DND-41 (cell line): ENCODE measurements at regions not wholly inside any gene's neighbourhood (a gene's known extent, or its start where the extent isn't known, plus 50 kb on each side); places are given as distances from the start of the nearest gene placed in this dataset.

Experiments used
- ATAC-seq: fragments of 200-7000 bp; cut with Tn5 transposase; 3 replicates; pipeline ENCODE4 v1.9.1; 2021; ENCODE audit warnings: low read depth; ENCODE audit not compliant: insufficient read depth
- DNase-seq: peaks from one replicate; pipeline ENCODE4 v3.0.0-alpha.2; 2020
- H2AFZ ChIP-seq: 2 replicates; pipeline ENCODE4 v1.6.0; 2012; ENCODE audit warnings: low read depth, low read length
- H3K27ac ChIP-seq: 2 replicates; pipeline ENCODE4 v1.5.1; 2012; ENCODE audit warnings: low read length, inconsistent platforms
- H3K27me3 ChIP-seq: fragments of 200-600 bp; sonication (generic); 2 replicates; pipeline ENCODE4 v1.6.0; 2012; ENCODE audit warnings: low read length, mild to moderate bottlenecking, inconsistent platforms; ENCODE audit not compliant: insufficient read depth, poor library complexity
- H3K36me3 ChIP-seq: 2 replicates; pipeline ENCODE4 v1.5.1; 2012; ENCODE audit warnings: low read length, inconsistent platforms; ENCODE audit not compliant: insufficient read depth
- H3K4me1 ChIP-seq: 2 replicates; pipeline ENCODE4 v1.5.1; 2012; ENCODE audit warnings: mild to moderate bottlenecking, low read length; ENCODE audit not compliant: insufficient read depth
- H3K4me2 ChIP-seq: 2 replicates; pipeline ENCODE4 v1.6.0; 2012; ENCODE audit warnings: mild to moderate bottlenecking, moderate library complexity, low read length, inconsistent platforms; ENCODE audit not compliant: insufficient read depth
- H3K4me3 ChIP-seq, 2 experiments: fragments of 200-600 bp in 1 of 2; shearing (Covaris generic) in 1 of 2; 2 replicates each; pipeline ENCODE4 v1.5.1; 2012 to 2016; ENCODE audit warnings: inconsistent platforms in 2 of 2, low read length in 2 of 2, mild to moderate bottlenecking in 2 of 2, low read depth in 1 of 2, moderate library complexity in 1 of 2
- H3K79me2 ChIP-seq: 2 replicates; pipeline ENCODE4 v1.6.0; 2012; ENCODE audit warnings: low read length, inconsistent platforms; ENCODE audit not compliant: insufficient read depth
- H3K9ac ChIP-seq: 2 replicates; pipeline ENCODE4 v1.6.0; 2012; ENCODE audit warnings: low read depth, mild to moderate bottlenecking, inconsistent platforms, low read length, moderate library complexity
- H3K9me3 ChIP-seq: 2 replicates; pipeline ENCODE4 v1.5.1; 2012; ENCODE audit warnings: low read length, moderate library complexity, mild to moderate bottlenecking, inconsistent platforms; ENCODE audit not compliant: insufficient read depth, severe bottlenecking
- H4K20me1 ChIP-seq: 2 replicates; pipeline ENCODE4 v1.6.0; 2012; ENCODE audit warnings: low read length; ENCODE audit not compliant: insufficient read depth
- CTCF ChIP-seq: IDR thresholded peaks from 2 replicates; pipeline ENCODE4 v1.5.1; 2012; ENCODE audit warnings: borderline replicate concordance, low read length, moderate library complexity, mild to moderate bottlenecking; ENCODE audit not compliant: poor library complexity, severe bottlenecking; ENCODE audit errors: extremely low read depth
- EZH2 ChIP-seq: IDR thresholded peaks from 3 replicates; pipeline ENCODE4 v1.6.1; 2012; ENCODE audit warnings: borderline replicate concordance, low read depth, mild to moderate bottlenecking, moderate library complexity, low read length, inconsistent platforms; ENCODE audit not compliant: severe bottlenecking

- ATAC-seq: no peak
- H3K4me3 ChIP-seq: no peak overlapping the region
- DNase-seq: no peak
- TF ChIP-seq CTCF: no peak
- no peak for TF ChIP-seq EZH2
- no peaks in the 10 kb centered on the region for H4K20me1 ChIP-seq
- no peaks in the 10 kb centered on the region for H3K9me3 ChIP-seq
- no peaks in the 10 kb centered on the region for H3K36me3 ChIP-seq
- H3K4me2 ChIP-seq: no peak overlapping the region
- H3K79me2 ChIP-seq: no peaks in the 10 kb centered on the region
- no peak overlapping the region for H3K27ac ChIP-seq
- H3K9ac ChIP-seq: no peak overlapping the region
- peak overlapping the region; percentile 47; the same call in 1 of the 2 replicates for H2AFZ ChIP-seq
- H3K27me3 ChIP-seq: no peaks in the 10 kb centered on the region
- H3K4me1 ChIP-seq: peaks cover 8% of the 10 kb centered on the region
Measured at GRCh38 chr2:40957508-40957907, 505.6 kb upstream of the SLC8A1 start.

- H3K36me3 ChIP-seq: no peaks in the 10 kb centered on the region
- no peak overlapping the region for H3K4me2 ChIP-seq
- H3K79me2 ChIP-seq: no peaks in the 10 kb centered on the region
- no peak overlapping the region for H3K4me3 ChIP-seq
- H4K20me1 ChIP-seq: no peaks in the 10 kb centered on the region
- H3K27ac ChIP-seq: no peak overlapping the region
- H2AFZ ChIP-seq: no peak overlapping the region
- H3K27me3 ChIP-seq: no peaks in the 10 kb centered on the region
- ATAC-seq (no peak), DNase-seq (no peak)
- no peak overlapping the region for H3K9ac ChIP-seq
- TF ChIP-seq CTCF (no peak), EZH2 (no peak)
- no peaks in the 10 kb centered on the region for H3K9me3 ChIP-seq
- H3K4me1 ChIP-seq: peaks cover 8% of the 10 kb centered on the region
Measured at GRCh38 chr2:40962026-40962425, 510.1 kb upstream of the SLC8A1 start.

GRCh38 chr2:40964509-40965250, 512.8 kb upstream of the SLC8A1 start:
- Histone ChIP-seq H3K27ac (no peak overlapping the region), H3K4me2 (no peak overlapping the region), H3K9ac (no peak overlapping the region), H2AFZ (no peak overlapping the region), H4K20me1 (no peaks in the 10 kb centered on the region), H3K9me3 (no peaks in the 10 kb centered on the region), H3K79me2 (no peaks in the 10 kb centered on the region), H3K4me3 (no peak overlapping the region), H3K4me1 (peaks cover 8% of the 10 kb centered on the region), H3K27me3 (no peaks in the 10 kb centered on the region), H3K36me3 (no peaks in the 10 kb centered on the region)
- ATAC-seq (no peak), DNase-seq (no peak)
- TF ChIP-seq CTCF (no peak), EZH2 (no peak)

- Histone ChIP-seq H4K20me1 (no peaks in the 10 kb centered on the region), H3K36me3 (no peaks in the 10 kb centered on the region), H3K27me3 (no peaks in the 10 kb centered on the region), H3K4me3 (no peak overlapping the region), H3K4me1 (no peaks in the 10 kb centered on the region; the same call in 1 of the 2 replicates), H3K27ac (no peak overlapping the region), H2AFZ (no peak overlapping the region), H3K4me2 (no peak overlapping the region), H3K9ac (no peak overlapping the region), H3K9me3 (no peaks in the 10 kb centered on the region), H3K79me2 (no peaks in the 10 kb centered on the region)
- ATAC-seq (no peak), DNase-seq (no peak)
- TF ChIP-seq EZH2 (no peak), CTCF (no peak)
Measured at GRCh38 chr2:40967451-40967850, 515.6 kb upstream of the SLC8A1 start.
